Fibroblast of skin of right biceps (primary cell): ENCODE measurements at regions not wholly inside any gene's neighbourhood (a gene's known extent, or its start where the extent isn't known, plus 50 kb on each side); places are given as distances from the start of the nearest gene placed in this dataset.

ENCODE experiments used
- DNase-seq: peaks from one replicate; pipeline ENCODE4 v3.0.0-alpha.2; 2013

GRCh38 chr10:118500477-118501104 is 94.9 kb downstream of the PRLHR start:
- no peak for DNase-seq

- no peak for DNase-seq
These were observed 96.3 kb downstream of the PRLHR start for GRCh38 chr10:118499186-118499585.

GRCh38 chr10:118498623-118499022 is 96.8 kb downstream of the PRLHR start:
- DNase-seq = no peak

GRCh38 chr10:118497227-118497626 is 98.2 kb downstream of the PRLHR start:
- no peak for DNase-seq

GRCh38 chr10:118496525-118496924 is 98.9 kb downstream of the PRLHR start:
- DNase-seq = no peak

- DNase-seq = peak; percentile 50
These were observed 99.9 kb downstream of the PRLHR start for GRCh38 chr10:118495499-118495898.

- no peak for DNase-seq
These were observed 104.4 kb downstream of the PRLHR start for GRCh38 chr10:118491055-118491454.

- DNase-seq = peak; percentile 45
These were observed 106.5 kb downstream of the PRLHR start for GRCh38 chr10:118488710-118489497.

GRCh38 chr10:118485641-118486040 is 109.8 kb downstream of the PRLHR start:
- DNase-seq = no peak

GRCh38 chr10:118484152-118484871 is 111.1 kb downstream of the PRLHR start:
- no peak for DNase-seq

GRCh38 chr10:118483496-118483895 is 112.0 kb downstream of the PRLHR start:
- DNase-seq = no peak

GRCh38 chr10:118482393-118483331 is 112.8 kb downstream of the PRLHR start:
- no peak for DNase-seq

GRCh38 chr10:118481871-118482270 is 113.6 kb downstream of the PRLHR start:
- DNase-seq = no peak

GRCh38 chr10:118475214-118475613 is 120.2 kb downstream of the PRLHR start:
- DNase-seq = no peak

GRCh38 chr10:118474111-118474510 is 121.3 kb downstream of the PRLHR start:
- DNase-seq = no peak

GRCh38 chr10:118473305-118473960 is 122.0 kb downstream of the PRLHR start:
- no peak for DNase-seq

- peak; percentile 58 for DNase-seq
These were observed 122.8 kb downstream of the PRLHR start for GRCh38 chr10:118472415-118473304.

GRCh38 chr10:118471863-118472262 is 123.6 kb downstream of the PRLHR start:
- peak; percentile 91 for DNase-seq

GRCh38 chr10:118470470-118470869 is 125.0 kb downstream of the PRLHR start:
- DNase-seq = no peak

GRCh38 chr10:118467200-118467599 is 125.1 kb upstream of the FAM204A start:
- no peak for DNase-seq

- DNase-seq = no peak
These were observed 123.3 kb upstream of the FAM204A start for GRCh38 chr10:118465300-118465874.
